Peyer's patch (tissue), 4 donors: ENCODE measurements at regions not wholly inside any gene's neighbourhood (a gene's known extent, or its start where the extent isn't known, plus 50 kb on each side); places are given as distances from the start of the nearest gene placed in this dataset.

Source experiments
- DNase-seq, 3 donors: peaks; one replicate each; pipeline ENCODE4 v3.0.0-alpha.2; 2017 to 2019
- H3K27ac ChIP-seq, 4 donors: fragments of 200-600 bp; sonication (generic); one replicate each; pipeline ENCODE4 v1.5.1; 2016 to 2019
- H3K27me3 ChIP-seq, 2 donors: fragments of 200-600 bp; sonication (generic); one replicate each; pipeline ENCODE4 v1.5.1; 2019
- H3K36me3 ChIP-seq, 3 donors: fragments of 200-600 bp; sonication (generic); one replicate each; pipeline ENCODE4 v1.5.1; 2016 to 2019
- H3K4me1 ChIP-seq, 4 donors: fragments of 200-600 bp; sonication (generic); one replicate each; pipeline ENCODE4 v1.5.1; 2016 to 2019
- H3K4me3 ChIP-seq, 4 donors: fragments of 200-600 bp; sonication (generic); 1 replicate in 3 of 4; 2 replicates in 1 of 4; pipeline ENCODE4 v1.5.1; 2016 to 2019; ENCODE audit warnings: mild to moderate bottlenecking in 1 of 4
- H3K9me3 ChIP-seq, 4 donors: fragments of 200-600 bp; sonication (generic); one replicate each; pipeline ENCODE4 v1.5.1; 2016 to 2019; ENCODE audit warnings: mild to moderate bottlenecking in 1 of 4
- CTCF ChIP-seq, 6 experiments: fragments of 450-650 bp in 4 of 6; fragments of 200-600 bp in 2 of 6; sonication (generic) in 1 of 6; IDR thresholded peaks; one replicate each; pipeline ENCODE4 v1.5.1; 2017 to 2019; ENCODE audit warnings: antibody characterized with exemption in 6 of 6, mild to moderate bottlenecking in 3 of 6, moderate library complexity in 1 of 6
- POLR2A ChIP-seq, 2 donors: fragments of 450-650 bp; IDR thresholded peaks; one replicate each; pipeline ENCODE4 v1.5.1; 2017; ENCODE audit warnings: antibody characterized with exemption in 2 of 2, mild to moderate bottlenecking in 2 of 2, moderate library complexity in 2 of 2

- TF ChIP-seq CTCF (IDR thresholded peaks at IDR 0.05) (no peak), POLR2A (IDR thresholded peaks at IDR 0.05) (no peak)
- H3K9me3 ChIP-seq: no peaks in the 10 kb centered on the region
- no peak overlapping the region for H3K4me3 ChIP-seq
- no peak overlapping the region for H3K27ac ChIP-seq
- DNase-seq: no peak
- H3K36me3 ChIP-seq: no peaks in the 10 kb centered on the region
- no peaks in the 10 kb centered on the region for H3K27me3 ChIP-seq
- no peaks in the 10 kb centered on the region for H3K4me1 ChIP-seq
Measured at GRCh38 chr5:143761663-143762062, 50.3 kb upstream of the HMHB1 start.

- Histone ChIP-seq H3K27ac (no peak overlapping the region), H3K4me1 (no peaks in the 10 kb centered on the region), H3K36me3 (no peaks in the 10 kb centered on the region), H3K4me3 (no peak overlapping the region), H3K27me3 (no peaks in the 10 kb centered on the region), H3K9me3 (no peaks in the 10 kb centered on the region)
- TF ChIP-seq POLR2A (IDR thresholded peaks at IDR 0.05) (no peak), CTCF (IDR thresholded peaks at IDR 0.05) (no peak)
- no peak for DNase-seq
Measured at GRCh38 chr5:143760755-143761154, 51.2 kb upstream of the HMHB1 start.

GRCh38 chr5:143760131-143760505 lies 51.8 kb upstream of the HMHB1 start:
- H3K4me1 ChIP-seq: no peaks in the 10 kb centered on the region
- H3K36me3 ChIP-seq: no peaks in the 10 kb centered on the region

GRCh38 chr5:143759396-143760130 lies 52.4 kb upstream of the HMHB1 start:
- Histone ChIP-seq H3K27ac (no peak overlapping the region), H3K4me3 (no peak overlapping the region), H3K36me3 (no peaks in the 10 kb centered on the region), H3K9me3 (no peaks in the 10 kb centered on the region), H3K4me1 (no peaks in the 10 kb centered on the region), H3K27me3 (no peaks in the 10 kb centered on the region)
- no peak for TF ChIP-seq POLR2A (IDR thresholded peaks at IDR 0.05)
- TF ChIP-seq CTCF (IDR thresholded peaks at IDR 0.05): no peak
- no peak for DNase-seq

More at GRCh38 chr5:143760131-143760505, 51.8 kb upstream of the HMHB1 start:
- TF ChIP-seq POLR2A (IDR thresholded peaks at IDR 0.05) (no peak), CTCF (IDR thresholded peaks at IDR 0.05) (no peak)
- no peak overlapping the region for H3K27ac ChIP-seq
- no peaks in the 10 kb centered on the region for H3K27me3 ChIP-seq
- no peaks in the 10 kb centered on the region for H3K9me3 ChIP-seq
- no peak overlapping the region for H3K4me3 ChIP-seq
- DNase-seq: no peak

GRCh38 chr5:143758750-143759149 lies 53.2 kb upstream of the HMHB1 start:
- TF ChIP-seq CTCF (IDR thresholded peaks at IDR 0.05) (no peak), POLR2A (IDR thresholded peaks at IDR 0.05) (no peak)
- no peaks in the 10 kb centered on the region for H3K9me3 ChIP-seq
- H3K27ac ChIP-seq: no peak overlapping the region
- no peaks in the 10 kb centered on the region for H3K4me1 ChIP-seq
- no peaks in the 10 kb centered on the region for H3K36me3 ChIP-seq
- no peak overlapping the region for H3K4me3 ChIP-seq
- H3K27me3 ChIP-seq: no peaks in the 10 kb centered on the region
- no peak for DNase-seq

- Histone ChIP-seq H3K27ac (no peak overlapping the region), H3K4me3 (no peak overlapping the region), H3K36me3 (no peaks in the 10 kb centered on the region), H3K4me1 (no peaks in the 10 kb centered on the region), H3K27me3 (no peaks in the 10 kb centered on the region), H3K9me3 (no peaks in the 10 kb centered on the region)
- DNase-seq: no peak
- no peak for TF ChIP-seq POLR2A (IDR thresholded peaks at IDR 0.05)
- no peak for TF ChIP-seq CTCF (IDR thresholded peaks at IDR 0.05)
Measured at GRCh38 chr5:143758015-143758414, 53.9 kb upstream of the HMHB1 start.
